ENCODE measurements at regions not wholly inside any gene's neighbourhood (a gene's known extent, or its start where the extent isn't known, plus 50 kb on each side); places are given as distances from the start of the nearest gene placed in this dataset.

- no peak for DNase-seq (ENCODE audit: low read depth in 2 of 2)
These were observed 63.6 kb upstream of the JAK2 start for GRCh38 chr9:4921449-4921848.

DNA sequence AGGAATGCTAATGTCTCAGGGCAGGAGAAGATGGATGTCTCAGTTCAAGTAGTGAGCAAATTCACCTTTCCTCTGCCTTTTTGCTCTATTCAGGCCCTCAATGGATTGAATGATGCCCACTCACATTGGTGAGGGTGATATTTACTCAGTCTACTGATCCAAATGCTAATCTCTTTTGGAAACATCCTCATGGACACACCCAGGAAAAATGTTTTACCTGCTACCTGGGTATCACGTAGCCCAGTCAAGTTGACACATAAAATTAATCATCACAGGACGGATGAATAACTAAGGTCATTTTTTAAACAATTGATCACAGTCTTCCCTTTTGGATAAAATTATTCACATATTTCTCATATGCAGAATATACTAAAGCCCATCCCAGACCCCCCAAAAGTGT is 63.0 kb upstream of the JAK2 start:
- no peak for DNase-seq (ENCODE audit: low read depth in 2 of 2)

GRCh38 chr9:4922730-4923129 is 62.3 kb upstream of the JAK2 start:
- DNase-seq (ENCODE audit: low read depth in 2 of 2), result no peak

- DNase-seq (ENCODE audit: low read depth in 2 of 2), result no peak
These were observed 61.9 kb upstream of the JAK2 start for GRCh38 chr9:4923141-4923540.

- peak; percentile 52 to 67 for DNase-seq (ENCODE audit: low read depth in 2 of 2)
These were observed 61.2 kb upstream of the JAK2 start for GRCh38 chr9:4923580-4924544.

DNA sequence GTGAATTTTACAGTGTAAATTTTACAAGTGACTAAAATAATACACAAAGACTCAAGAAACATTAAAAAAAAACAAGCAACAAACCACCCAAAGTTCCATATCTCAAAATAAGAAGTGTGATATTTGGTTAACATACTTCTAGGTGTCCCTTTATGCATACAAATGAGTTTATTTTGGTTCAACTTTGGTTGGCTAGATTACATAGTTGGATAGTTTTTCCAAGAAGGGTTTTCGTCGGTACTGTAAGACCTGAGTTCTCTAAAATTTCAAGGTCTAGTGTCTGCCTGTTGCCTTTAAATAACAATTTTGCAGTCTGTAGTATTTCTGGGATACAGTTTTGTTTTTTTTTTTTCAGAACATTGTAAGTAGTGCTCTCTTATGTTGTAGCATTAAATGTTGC is 58.8 kb upstream of the JAK2 start:
- no peak for DNase-seq (ENCODE audit: low read depth in 2 of 2)

DNA sequence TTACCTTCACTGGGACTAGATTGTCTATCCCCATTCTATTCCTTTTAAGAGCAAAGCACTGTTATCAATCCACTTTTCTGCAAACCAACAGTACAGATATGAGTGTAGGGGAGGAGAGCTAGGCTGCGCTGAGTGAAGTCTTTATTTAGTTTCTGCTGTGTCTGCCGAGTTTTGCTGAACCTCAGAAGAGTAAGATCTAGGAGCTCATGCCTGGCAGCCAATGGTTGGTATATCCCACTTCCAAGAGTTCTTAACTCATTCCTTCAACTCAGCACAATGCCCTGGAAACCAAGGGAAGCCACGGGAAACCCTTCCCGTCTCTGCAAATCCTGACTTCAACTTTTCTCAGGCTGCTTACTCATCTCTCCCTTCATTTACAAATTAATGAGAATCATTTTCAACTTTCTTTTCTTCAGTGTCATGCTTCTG is 58.0 kb upstream of the JAK2 start:
- DNase-seq (ENCODE audit: low read depth in 2 of 2), result no peak

GRCh38 chr9:4927701-4928100 is 57.4 kb upstream of the JAK2 start:
- no peak for DNase-seq (ENCODE audit: low read depth in 2 of 2)

DNA sequence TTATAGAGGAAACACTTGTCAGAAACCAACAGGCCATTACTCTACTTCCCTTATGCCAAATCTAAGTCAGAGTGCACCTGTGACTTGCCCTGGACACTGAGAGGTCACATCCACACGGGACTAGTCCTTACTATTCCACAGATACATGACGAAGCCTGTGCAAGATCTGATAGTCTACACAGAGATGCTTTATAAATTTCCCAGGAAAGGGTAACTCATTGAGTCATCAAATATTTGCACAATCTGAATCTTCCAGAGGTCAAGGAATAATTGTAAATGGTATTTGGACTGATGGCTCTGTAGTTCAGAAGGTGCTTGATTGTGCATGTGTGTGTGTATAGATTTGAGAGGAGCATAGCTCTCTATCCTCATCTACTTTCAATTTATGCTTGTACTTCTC is 55.2 kb upstream of the JAK2 start:
- peak in 1 of 2 donors; percentile 25 for DNase-seq (ENCODE audit: low read depth in 2 of 2)

- DNase-seq (ENCODE audit: low read depth in 2 of 2), result no peak
These were observed 52.4 kb upstream of the JAK2 start for GRCh38 chr9:4932681-4933080.

- DNase-seq (ENCODE audit: low read depth in 2 of 2), result no peak
These were observed 51.9 kb upstream of the JAK2 start for GRCh38 chr9:4933177-4933576.

GRCh38 chr9:4933861-4934260 is 51.2 kb upstream of the JAK2 start:
- no peak for DNase-seq (ENCODE audit: low read depth in 2 of 2)

DNA sequence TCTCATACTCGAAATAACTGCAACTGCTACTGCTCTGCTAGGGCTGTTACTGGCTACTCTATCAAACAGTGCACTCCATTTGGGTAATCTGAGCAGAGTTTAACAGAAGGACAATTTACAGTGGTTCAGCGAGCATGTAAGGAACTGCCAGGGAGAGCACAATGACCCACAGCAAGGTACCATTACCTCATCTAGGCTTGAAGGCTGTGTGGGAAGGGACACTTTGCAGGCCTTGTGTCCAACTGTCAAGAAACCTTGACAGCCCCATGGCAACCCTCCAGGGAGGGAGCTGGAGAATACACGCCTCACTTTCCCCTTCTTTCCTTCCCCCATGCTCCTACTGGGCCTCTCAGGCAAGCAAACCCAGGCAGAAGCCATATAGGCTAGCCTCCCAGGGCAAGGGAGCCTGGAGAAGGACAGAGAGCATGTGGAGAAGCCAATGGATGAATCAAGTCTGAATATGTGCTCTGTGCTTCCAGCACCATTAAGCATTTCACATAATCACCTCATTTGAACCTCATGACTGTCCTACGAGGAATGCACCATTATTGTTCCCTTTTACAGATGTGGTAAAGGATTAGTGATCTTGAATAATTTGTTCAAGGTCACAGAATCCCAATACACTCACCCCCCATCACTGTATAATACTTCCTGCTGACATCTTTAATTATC is 49.9 kb upstream of the JAK2 start:
- DNase-seq (ENCODE audit: low read depth in 2 of 2), result peak in 1 of 2 donors; percentile 8

Data from lung microvascular endothelial cell (primary cell).